Prostate gland (tissue), 2 donors: ENCODE measurements at regions not wholly inside any gene's neighbourhood (a gene's known extent, or its start where the extent isn't known, plus 50 kb on each side); places are given as distances from the start of the nearest gene placed in this dataset.

Experiments
- POLR2A ChIP-seq: fragments of 450-650 bp; IDR thresholded peaks from one replicate; pipeline ENCODE4 v1.6.1; 2016; ENCODE audit warnings: antibody characterized with exemption, mild to moderate bottlenecking
- POLR2AphosphoS5 ChIP-seq: sonication (generic); formaldehyde crosslinking; IDR thresholded peaks from one replicate; pipeline ENCODE4 v1.6.1; 2017; ENCODE audit warnings: antibody characterized with exemption
- TF ChIP-seq, protein P1 (sequence below), 4 experiments: fragments of 200-600 bp in 2 of 4; fragments of 450-650 bp in 2 of 4; sonication (generic) in 2 of 4; IDR thresholded peaks; 1 replicate in 3 of 4; 2 replicates in 1 of 4; pipeline ENCODE4 v1.5.1; 2016 to 2019; ENCODE audit warnings: antibody characterized with exemption in 4 of 4, mild to moderate bottlenecking in 2 of 4, moderate library complexity in 2 of 4

DNA sequence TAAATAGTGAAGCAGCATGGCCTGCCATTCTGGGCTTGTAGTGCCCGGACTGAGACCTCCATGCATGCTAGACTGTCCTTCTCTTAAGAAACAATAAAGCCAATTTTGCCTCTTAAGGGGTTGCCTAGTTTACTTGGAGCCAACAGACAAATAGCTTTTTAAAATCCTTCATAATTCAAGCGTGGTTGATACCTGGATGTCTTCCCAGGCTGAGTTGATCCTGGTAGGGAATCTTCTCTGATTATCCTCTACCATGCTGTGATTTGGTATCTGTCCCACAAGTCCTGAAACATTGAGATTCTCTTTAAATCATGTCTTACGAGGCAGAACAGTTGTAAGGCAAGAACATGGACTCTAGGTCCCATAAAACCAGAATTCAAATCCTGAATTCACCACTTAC, 359.6 kb upstream of the CCL2 start:
- TF ChIP-seq, protein P1, sequence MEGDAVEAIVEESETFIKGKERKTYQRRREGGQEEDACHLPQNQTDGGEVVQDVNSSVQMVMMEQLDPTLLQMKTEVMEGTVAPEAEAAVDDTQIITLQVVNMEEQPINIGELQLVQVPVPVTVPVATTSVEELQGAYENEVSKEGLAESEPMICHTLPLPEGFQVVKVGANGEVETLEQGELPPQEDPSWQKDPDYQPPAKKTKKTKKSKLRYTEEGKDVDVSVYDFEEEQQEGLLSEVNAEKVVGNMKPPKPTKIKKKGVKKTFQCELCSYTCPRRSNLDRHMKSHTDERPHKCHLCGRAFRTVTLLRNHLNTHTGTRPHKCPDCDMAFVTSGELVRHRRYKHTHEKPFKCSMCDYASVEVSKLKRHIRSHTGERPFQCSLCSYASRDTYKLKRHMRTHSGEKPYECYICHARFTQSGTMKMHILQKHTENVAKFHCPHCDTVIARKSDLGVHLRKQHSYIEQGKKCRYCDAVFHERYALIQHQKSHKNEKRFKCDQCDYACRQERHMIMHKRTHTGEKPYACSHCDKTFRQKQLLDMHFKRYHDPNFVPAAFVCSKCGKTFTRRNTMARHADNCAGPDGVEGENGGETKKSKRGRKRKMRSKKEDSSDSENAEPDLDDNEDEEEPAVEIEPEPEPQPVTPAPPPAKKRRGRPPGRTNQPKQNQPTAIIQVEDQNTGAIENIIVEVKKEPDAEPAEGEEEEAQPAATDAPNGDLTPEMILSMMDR (IDR thresholded peaks at IDR 0.05), result no peak
- TF ChIP-seq POLR2A (no peak), POLR2AphosphoS5 (no peak)
